ENCODE measurements at regions not wholly inside any gene's neighbourhood (a gene's known extent, or its start where the extent isn't known, plus 50 kb on each side); places are given as distances from the start of the nearest gene placed in this dataset.
A peak's percentile ranks its signal among the peaks of the same experiment; 100 is the strongest.

GRCh38 chr12:124384299-124384894 is 89.5 kb downstream of the RFLNA start:
- WGBS (ENCODE audit: insufficient coverage): 64% methylated on average over 13 of the region's 20 CpGs
- H3K27ac ChIP-seq (ENCODE audit: low read length): no peak overlapping the region

GRCh38 chr12:124383028-124383427 is 88.1 kb downstream of the RFLNA start:
- 89% methylated on average over 10 of the region's 10 CpGs for WGBS (ENCODE audit: insufficient coverage)
- Histone ChIP-seq H3K9me3 (replicated peaks; ENCODE audit: control insufficient read depth, low read depth, low read length) (no peaks in the 10 kb centered on the region), H3K27me3 (ENCODE audit: control insufficient read depth, insufficient read depth, low read length) (no peaks in the 10 kb centered on the region), H3K27ac (ENCODE audit: low read length) (no peak overlapping the region), H3K4me3 (ENCODE audit: low read length) (no peak overlapping the region), H3K4me1 (ENCODE audit: control insufficient read depth, insufficient read depth, low read length) (peaks cover 84% of the 10 kb centered on the region), H3K36me3 (ENCODE audit: control insufficient read depth, insufficient read depth, low read length) (peaks cover 76% of the 10 kb centered on the region)
- DNase-seq: no peak

More at GRCh38 chr12:124384299-124384894, 89.5 kb downstream of the RFLNA start:
- Histone ChIP-seq H3K4me3 (ENCODE audit: low read length) (no peak overlapping the region), H3K27me3 (ENCODE audit: control insufficient read depth, insufficient read depth, low read length) (no peaks in the 10 kb centered on the region), H3K4me1 (ENCODE audit: control insufficient read depth, insufficient read depth, low read length) (peaks cover 85% of the 10 kb centered on the region), H3K36me3 (ENCODE audit: control insufficient read depth, insufficient read depth, low read length) (peaks cover 62% of the 10 kb centered on the region), H3K9me3 (replicated peaks; ENCODE audit: control insufficient read depth, low read depth, low read length) (no peaks in the 10 kb centered on the region)
- no peak for DNase-seq

GRCh38 chr12:124381456-124382296 is 86.8 kb downstream of the RFLNA start:
- DNase-seq: peak; percentile 91
- Histone ChIP-seq H3K9me3 (replicated peaks; ENCODE audit: control insufficient read depth, low read depth, low read length) (no peaks in the 10 kb centered on the region), H3K4me3 (ENCODE audit: low read length) (no peak overlapping the region), H3K4me1 (ENCODE audit: control insufficient read depth, insufficient read depth, low read length) (peaks cover 72% of the 10 kb centered on the region), H3K27me3 (ENCODE audit: control insufficient read depth, insufficient read depth, low read length) (no peaks in the 10 kb centered on the region), H3K27ac (ENCODE audit: low read length) (peak overlapping the region; percentile 95), H3K36me3 (ENCODE audit: control insufficient read depth, insufficient read depth, low read length) (peaks cover 85% of the 10 kb centered on the region)
- WGBS (ENCODE audit: insufficient coverage): 31% methylated on average over 24 of the region's 25 CpGs

GRCh38 chr12:124380796-124381455 is 86.0 kb downstream of the RFLNA start:
- H3K4me3 ChIP-seq (ENCODE audit: low read length): no peak overlapping the region
- no peak for DNase-seq
- no peaks in the 10 kb centered on the region for H3K27me3 ChIP-seq (ENCODE audit: control insufficient read depth, insufficient read depth, low read length)
- peaks cover 64% of the 10 kb centered on the region for H3K4me1 ChIP-seq (ENCODE audit: control insufficient read depth, insufficient read depth, low read length)
- H3K27ac ChIP-seq (ENCODE audit: low read length): peak overlapping the region; percentile 95
- no peaks in the 10 kb centered on the region for H3K9me3 ChIP-seq (replicated peaks; ENCODE audit: control insufficient read depth, low read depth, low read length)
- WGBS (ENCODE audit: insufficient coverage): 39% methylated on average over 7 of the region's 8 CpGs
- peaks cover 93% of the 10 kb centered on the region for H3K36me3 ChIP-seq (ENCODE audit: control insufficient read depth, insufficient read depth, low read length)

GRCh38 chr12:124379938-124380754 is 85.3 kb downstream of the RFLNA start:
- 11% methylated on average over 25 of the region's 31 CpGs for WGBS (ENCODE audit: insufficient coverage)
- Histone ChIP-seq H3K4me1 (ENCODE audit: control insufficient read depth, insufficient read depth, low read length) (peaks cover 57% of the 10 kb centered on the region), H3K4me3 (ENCODE audit: low read length) (no peak overlapping the region)

GRCh38 chr12:124379379-124379937 is 84.6 kb downstream of the RFLNA start:
- DNase-seq: no peak
- Histone ChIP-seq H3K4me3 (ENCODE audit: low read length) (no peak overlapping the region), H3K9me3 (replicated peaks; ENCODE audit: control insufficient read depth, low read depth, low read length) (no peaks in the 10 kb centered on the region), H3K27me3 (ENCODE audit: control insufficient read depth, insufficient read depth, low read length) (no peaks in the 10 kb centered on the region), H3K36me3 (ENCODE audit: control insufficient read depth, insufficient read depth, low read length) (peaks cover 93% of the 10 kb centered on the region), H3K27ac (ENCODE audit: low read length) (peak overlapping the region; percentile 95), H3K4me1 (ENCODE audit: control insufficient read depth, insufficient read depth, low read length) (peaks cover 50% of the 10 kb centered on the region)
- 54% methylated on average over 14 of the region's 17 CpGs for WGBS (ENCODE audit: insufficient coverage)

More at GRCh38 chr12:124379938-124380754, 85.3 kb downstream of the RFLNA start:
- H3K36me3 ChIP-seq (ENCODE audit: control insufficient read depth, insufficient read depth, low read length): peaks cover 93% of the 10 kb centered on the region
- no peaks in the 10 kb centered on the region for H3K9me3 ChIP-seq (replicated peaks; ENCODE audit: control insufficient read depth, low read depth, low read length)
- H3K27ac ChIP-seq (ENCODE audit: low read length): peak overlapping the region; percentile 95
- peak; percentile 92 for DNase-seq
- H3K27me3 ChIP-seq (ENCODE audit: control insufficient read depth, insufficient read depth, low read length): no peaks in the 10 kb centered on the region

GRCh38 chr12:124378926-124379325 is 84.0 kb downstream of the RFLNA start:
- no peaks in the 10 kb centered on the region for H3K27me3 ChIP-seq (ENCODE audit: control insufficient read depth, insufficient read depth, low read length)
- H3K9me3 ChIP-seq (replicated peaks; ENCODE audit: control insufficient read depth, low read depth, low read length): no peaks in the 10 kb centered on the region
- 65% methylated on average over 6 of the region's 13 CpGs for WGBS (ENCODE audit: insufficient coverage)
- H3K27ac ChIP-seq (ENCODE audit: low read length): peak overlapping the region; percentile 95
- DNase-seq: no peak
- H3K4me1 ChIP-seq (ENCODE audit: control insufficient read depth, insufficient read depth, low read length): peaks cover 44% of the 10 kb centered on the region
- peaks cover 93% of the 10 kb centered on the region for H3K36me3 ChIP-seq (ENCODE audit: control insufficient read depth, insufficient read depth, low read length)
- H3K4me3 ChIP-seq (ENCODE audit: low read length): no peak overlapping the region

- WGBS (ENCODE audit: insufficient coverage): 87% methylated on average over 17 of the region's 26 CpGs
- no peak for DNase-seq
- H3K4me1 ChIP-seq (ENCODE audit: control insufficient read depth, insufficient read depth, low read length): peaks cover 44% of the 10 kb centered on the region
- H3K9me3 ChIP-seq (replicated peaks; ENCODE audit: control insufficient read depth, low read depth, low read length): no peaks in the 10 kb centered on the region
- no peak overlapping the region for H3K27ac ChIP-seq (ENCODE audit: low read length)
- H3K4me3 ChIP-seq (ENCODE audit: low read length): no peak overlapping the region
- H3K27me3 ChIP-seq (ENCODE audit: control insufficient read depth, insufficient read depth, low read length): no peaks in the 10 kb centered on the region
- H3K36me3 ChIP-seq (ENCODE audit: control insufficient read depth, insufficient read depth, low read length): peaks cover 89% of the 10 kb centered on the region
These were observed 83.2 kb downstream of the RFLNA start for GRCh38 chr12:124377981-124378509.

- no peak overlapping the region for H3K4me3 ChIP-seq (ENCODE audit: low read length)
- WGBS (ENCODE audit: insufficient coverage): 86% methylated on average over 9 of the region's 9 CpGs
- DNase-seq: no peak
- H3K4me1 ChIP-seq (ENCODE audit: control insufficient read depth, insufficient read depth, low read length): peaks cover 36% of the 10 kb centered on the region
- H3K27ac ChIP-seq (ENCODE audit: low read length): no peak overlapping the region
- no peaks in the 10 kb centered on the region for H3K27me3 ChIP-seq (ENCODE audit: control insufficient read depth, insufficient read depth, low read length)
- H3K9me3 ChIP-seq (replicated peaks; ENCODE audit: control insufficient read depth, low read depth, low read length): no peaks in the 10 kb centered on the region
- peaks cover 89% of the 10 kb centered on the region for H3K36me3 ChIP-seq (ENCODE audit: control insufficient read depth, insufficient read depth, low read length)
These were observed 81.5 kb downstream of the RFLNA start for GRCh38 chr12:124376435-124376834.
